Islet precursor cell (in vitro differentiated cells): ENCODE measurements at regions not wholly inside any gene's neighbourhood (a gene's known extent, or its start where the extent isn't known, plus 50 kb on each side); places are given as distances from the start of the nearest gene placed in this dataset.
"Not testable (repeated sequence)": the region's sequence is repeated elsewhere in the genome, so short reads cannot be mapped to it uniquely, and the experiment has no call there.

Experiments
- DNase-seq: peaks from one replicate; pipeline ENCODE4 v3.0.0-alpha.2; 2018

DNA sequence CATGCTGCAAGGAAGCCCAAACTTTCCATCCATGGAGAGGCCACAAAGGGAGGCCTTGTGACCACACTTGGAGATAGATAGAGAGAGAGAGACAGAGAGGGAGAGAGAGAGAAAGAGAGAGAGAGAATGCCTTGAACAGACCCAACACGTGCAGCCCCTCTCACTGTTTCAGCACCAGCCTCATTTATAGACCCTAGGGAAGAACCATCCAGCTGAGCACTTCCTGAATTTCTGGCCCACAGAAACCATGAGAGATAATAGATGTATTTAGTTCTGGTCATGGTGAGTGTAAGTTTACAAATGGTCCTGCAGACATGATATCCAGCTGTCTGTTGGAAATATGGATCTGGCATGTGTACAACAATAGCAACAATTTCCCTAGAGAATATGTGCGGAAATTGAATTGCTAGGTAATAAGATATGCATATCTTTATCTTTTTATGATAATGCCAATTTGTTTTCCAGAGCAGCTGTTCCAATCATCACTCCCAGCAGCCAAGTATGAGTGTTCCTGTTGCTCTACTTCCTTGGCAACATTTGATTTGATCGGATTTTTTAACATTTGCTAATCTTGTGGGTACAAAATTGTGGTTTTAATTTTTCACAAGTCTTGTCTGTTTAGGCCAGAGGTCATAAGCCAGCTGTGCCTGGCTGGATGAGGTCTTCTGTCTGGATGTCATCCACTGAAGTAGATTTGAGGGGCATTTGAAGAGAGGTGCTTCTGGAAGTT is 217.3 kb upstream of the IL12B start:
- DNase-seq: no peak

DNA sequence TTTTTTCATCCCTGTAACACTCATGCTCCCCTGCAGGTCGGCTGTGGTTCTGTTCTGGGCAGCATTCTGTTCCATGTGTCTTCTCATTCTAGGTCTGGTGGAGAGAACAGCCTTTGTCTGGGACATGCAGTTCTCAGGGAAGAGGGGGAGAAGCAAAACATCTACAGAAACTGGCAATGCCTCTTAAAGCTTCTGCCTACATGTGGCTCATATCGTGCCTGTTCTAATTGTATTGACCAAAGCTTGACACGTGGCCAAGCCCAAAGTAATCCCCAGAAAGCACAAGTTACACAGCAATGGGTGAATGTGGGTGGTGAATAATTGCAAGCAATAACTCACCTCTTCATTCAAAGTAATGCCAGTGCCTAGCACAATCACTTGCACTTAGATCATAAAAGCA is 218.2 kb upstream of the IL12B start:
- DNase-seq: no peak

- no peak for DNase-seq
These were observed 218.8 kb upstream of the IL12B start for GRCh38 chr5:159549046-159549445.

DNA sequence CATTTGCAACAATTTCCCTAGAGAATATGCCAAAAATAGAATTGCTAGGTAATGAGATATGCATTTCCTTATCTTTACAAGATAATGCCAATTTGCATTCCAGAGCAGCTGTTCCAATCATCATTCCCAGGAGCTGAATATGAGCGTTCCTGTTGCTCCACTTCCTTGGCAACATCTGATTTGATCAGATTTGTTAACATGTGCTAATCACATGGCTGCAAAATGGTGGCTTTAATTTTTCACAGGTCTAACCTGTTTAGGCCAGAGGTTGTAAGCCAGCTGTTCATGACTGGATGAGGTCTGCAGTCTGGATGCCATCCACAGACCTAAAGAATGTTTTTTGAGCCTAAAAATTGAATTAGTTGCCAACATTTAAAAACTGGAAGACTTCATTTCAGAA is 220.7 kb upstream of the IL12B start:
- no peak for DNase-seq

GRCh38 chr5:159552751-159553150 is 222.5 kb upstream of the IL12B start:
- DNase-seq: peak; percentile 56

DNA sequence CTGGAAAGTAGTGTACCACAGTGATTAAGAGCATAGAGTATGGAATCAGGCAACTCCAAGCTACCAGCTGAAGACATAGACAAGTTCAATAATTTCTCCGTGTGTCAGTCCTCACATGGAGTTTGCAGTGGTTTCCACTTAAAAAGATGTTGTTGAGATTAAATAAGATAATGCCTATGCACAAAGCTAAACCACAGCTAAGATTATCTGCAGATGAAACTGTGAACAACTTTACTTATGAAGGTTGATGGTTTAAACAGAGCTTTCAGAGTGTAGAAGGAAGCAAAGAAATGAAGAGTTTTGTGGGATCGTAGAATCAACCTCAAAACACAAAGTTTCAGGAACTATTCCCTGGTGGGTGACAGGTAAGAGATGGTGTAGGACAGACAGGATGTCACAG is 223.5 kb upstream of the IL12B start:
- no peak for DNase-seq

- no peak for DNase-seq
These were observed 224.8 kb upstream of the IL12B start for GRCh38 chr5:159555084-159555483.

- DNase-seq: no peak
These were observed 229.1 kb upstream of the IL12B start for GRCh38 chr5:159559337-159559736.

- DNase-seq: no peak
These were observed 229.8 kb upstream of the IL12B start for GRCh38 chr5:159560088-159560487.

DNA sequence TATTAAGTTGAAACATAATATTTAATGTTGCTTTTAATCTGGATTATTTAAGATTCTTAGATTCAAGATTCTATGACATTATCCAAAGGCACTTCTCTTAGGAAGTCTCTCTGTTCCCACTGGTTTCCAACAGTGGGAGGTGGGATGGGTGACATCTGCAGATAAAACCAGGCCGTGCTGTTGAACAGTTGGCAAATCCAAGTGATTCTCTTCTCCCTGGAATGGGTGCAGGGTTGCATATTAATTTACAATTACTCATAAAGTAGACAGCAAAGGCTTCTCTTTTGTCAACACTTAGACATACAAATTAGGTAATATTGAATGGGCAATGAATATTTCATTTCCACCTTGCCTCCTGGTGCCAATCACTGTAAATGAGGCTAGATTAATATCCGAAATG is 233.7 kb upstream of the IL12B start:
- DNase-seq: no peak

DNA sequence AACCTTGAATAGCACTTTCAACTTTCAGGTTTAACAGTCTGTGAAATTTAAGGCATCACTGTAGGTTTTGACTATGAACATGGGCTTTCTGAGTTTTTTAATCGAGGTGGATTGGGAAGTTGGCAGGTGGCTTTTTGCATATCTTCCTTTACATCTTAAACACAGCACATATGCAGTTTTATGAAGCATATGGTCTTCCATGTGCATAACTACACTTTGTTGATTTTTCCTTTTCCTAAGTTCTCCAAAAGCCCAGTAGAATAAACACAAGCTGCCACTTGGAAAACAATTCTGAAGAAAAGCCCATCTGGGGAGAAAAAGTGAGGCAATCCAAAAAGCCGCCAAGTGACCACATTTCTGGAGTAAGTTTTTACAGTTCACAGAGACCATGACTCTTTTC is 236.5 kb upstream of the IL12B start:
- no peak for DNase-seq

GRCh38 chr5:159567461-159567860 is 237.2 kb upstream of the IL12B start:
- no peak for DNase-seq

GRCh38 chr5:159571501-159572244 is 241.4 kb upstream of the IL12B start:
- DNase-seq: peak; percentile 97

DNA sequence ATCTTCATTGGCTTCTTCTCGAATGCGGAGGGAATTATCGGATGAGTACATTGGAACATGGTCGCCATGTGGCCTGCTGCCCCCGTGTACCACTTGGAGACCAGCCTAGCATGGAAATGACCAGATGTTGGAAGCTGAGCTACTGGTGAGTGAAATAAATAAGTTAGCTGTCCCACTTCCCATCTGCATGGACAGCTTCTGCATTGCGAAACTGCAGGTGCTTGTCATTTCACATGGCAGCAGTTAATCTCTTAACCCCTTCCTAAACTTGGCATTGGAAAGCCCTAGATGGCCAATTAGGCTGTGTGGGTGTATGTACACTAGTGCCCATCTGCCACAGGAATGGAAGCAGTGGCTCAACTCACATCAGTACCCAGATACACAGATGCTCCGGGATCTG is 246.6 kb upstream of the IL12B start:
- DNase-seq: no peak

- no peak for DNase-seq
These were observed 251.4 kb upstream of the IL12B start for GRCh38 chr5:159581502-159582249.

DNA sequence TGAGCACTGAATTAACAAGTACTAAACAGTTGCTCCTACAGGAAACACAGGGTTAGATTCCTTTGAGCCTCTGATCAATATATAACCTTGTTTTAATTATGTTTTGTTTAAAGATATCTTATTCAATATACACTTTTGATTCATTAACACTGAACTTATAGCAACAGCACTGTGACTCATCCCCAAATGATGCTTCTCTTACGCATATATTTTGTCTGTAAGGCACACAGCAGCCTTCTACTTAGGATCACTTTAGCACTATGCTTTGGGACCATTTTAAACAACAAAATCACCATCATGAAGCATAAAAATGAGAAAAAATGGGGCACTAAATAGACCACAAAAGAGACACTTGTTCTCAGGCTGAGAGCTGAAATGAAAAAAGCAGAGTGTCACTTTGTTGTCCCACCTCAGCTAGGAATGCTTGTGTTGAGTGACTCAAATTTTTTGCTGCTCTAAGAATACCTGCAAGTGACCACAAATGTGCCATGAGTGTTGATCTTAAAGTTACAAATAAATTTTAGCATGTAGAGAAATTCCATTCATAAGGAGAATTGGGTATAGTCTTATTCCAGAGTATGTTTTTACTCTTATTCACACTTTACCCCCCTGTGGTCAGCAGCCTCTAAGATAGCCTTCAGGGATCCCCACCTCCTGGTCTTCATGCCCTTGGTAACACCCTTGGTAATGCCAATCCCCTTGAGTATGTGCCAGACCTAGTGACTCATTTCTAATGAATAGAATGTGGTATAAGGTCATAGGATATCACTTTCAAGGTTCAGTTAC is 252.7 kb upstream of the IL12B start:
- DNase-seq: no peak

- DNase-seq: no peak
These were observed 256.6 kb upstream of the IL12B start for GRCh38 chr5:159586921-159587320.

GRCh38 chr5:159588941-159589340 is 258.7 kb upstream of the IL12B start:
- DNase-seq: no peak

GRCh38 chr5:159593518-159594073 is 263.3 kb upstream of the IL12B start:
- DNase-seq: no peak

- DNase-seq: not testable (repeated sequence)
These were observed 265.3 kb upstream of the IL12B start for GRCh38 chr5:159595561-159595960.

- DNase-seq: no peak
These were observed 270.9 kb upstream of the IL12B start for GRCh38 chr5:159601216-159601615.

DNA sequence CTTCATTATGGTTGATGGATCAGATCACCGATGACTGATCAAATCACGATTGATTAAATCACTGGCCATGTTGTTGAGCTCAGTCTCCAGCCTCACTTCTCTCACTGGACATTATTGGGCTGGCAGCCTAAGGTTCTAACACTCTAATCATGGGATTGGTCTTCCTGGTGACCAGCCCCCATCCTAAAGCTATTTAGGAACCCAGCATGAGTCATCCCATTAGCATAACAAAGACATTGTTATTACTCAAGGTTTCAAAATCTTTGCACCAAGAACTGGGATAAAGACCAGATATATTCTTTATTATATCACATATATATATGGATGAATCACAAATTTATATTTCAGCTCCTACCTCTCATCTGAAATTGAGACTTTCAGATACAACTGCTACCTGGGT is 272.1 kb upstream of the IL12B start:
- DNase-seq: no peak

GRCh38 chr5:159605585-159605984 is 275.3 kb upstream of the IL12B start:
- no peak for DNase-seq
